IPS-11a (cell line): ENCODE measurements at regions not wholly inside any gene's neighbourhood (a gene's known extent, or its start where the extent isn't known, plus 50 kb on each side); places are given as distances from the start of the nearest gene placed in this dataset.

Experiments used
- H3K4me3 ChIP-seq: one replicate; pipeline ENCODE4 v1.5.1; 2013; ENCODE audit warnings: low read depth, low read length, control low read depth

DNA sequence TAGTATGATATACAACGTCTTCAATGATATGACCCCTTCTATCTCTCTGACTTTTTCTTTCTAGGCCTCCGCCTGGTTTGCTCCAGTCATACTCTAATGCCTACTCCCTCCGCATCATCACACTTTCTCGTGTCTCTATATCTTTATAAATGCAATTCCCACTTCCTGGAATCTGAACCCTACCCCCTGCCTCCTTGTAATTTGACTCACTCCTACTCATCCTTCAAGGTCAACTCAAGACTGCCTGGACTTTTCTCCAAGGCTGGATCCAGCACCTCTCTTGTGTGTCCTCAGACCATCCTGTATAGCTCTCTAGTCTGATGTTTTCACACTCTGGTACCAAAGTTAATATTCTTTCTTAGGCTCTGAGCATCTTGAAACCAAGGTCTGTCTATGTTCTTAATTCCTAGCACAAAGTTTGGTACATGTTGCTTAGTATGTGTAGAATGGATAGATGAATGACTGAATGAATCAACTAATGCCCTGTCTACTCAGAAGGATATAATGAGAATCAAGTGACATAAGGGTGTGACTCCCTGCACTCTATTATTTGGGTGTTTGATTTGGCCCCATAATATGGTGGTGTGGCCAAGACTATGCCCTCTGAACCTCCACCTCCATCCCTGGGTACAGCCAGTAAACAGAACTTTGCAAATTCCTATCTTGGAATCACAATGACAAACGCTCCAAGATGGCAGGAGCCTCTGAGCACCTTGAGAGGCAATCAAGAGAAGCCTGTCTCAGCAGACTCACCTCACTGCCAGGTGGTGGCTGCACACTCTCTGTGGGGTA lies 74.3 kb upstream of the SERP2 start:
- H3K4me3 ChIP-seq = no peak overlapping the region

GRCh38 chr13:44300895-44301638 lies 72.6 kb upstream of the SERP2 start:
- H3K4me3 ChIP-seq = no peak overlapping the region

- no peak overlapping the region for H3K4me3 ChIP-seq
Observed at GRCh38 chr13:44301639-44302015, 72.0 kb upstream of the SERP2 start.

DNA sequence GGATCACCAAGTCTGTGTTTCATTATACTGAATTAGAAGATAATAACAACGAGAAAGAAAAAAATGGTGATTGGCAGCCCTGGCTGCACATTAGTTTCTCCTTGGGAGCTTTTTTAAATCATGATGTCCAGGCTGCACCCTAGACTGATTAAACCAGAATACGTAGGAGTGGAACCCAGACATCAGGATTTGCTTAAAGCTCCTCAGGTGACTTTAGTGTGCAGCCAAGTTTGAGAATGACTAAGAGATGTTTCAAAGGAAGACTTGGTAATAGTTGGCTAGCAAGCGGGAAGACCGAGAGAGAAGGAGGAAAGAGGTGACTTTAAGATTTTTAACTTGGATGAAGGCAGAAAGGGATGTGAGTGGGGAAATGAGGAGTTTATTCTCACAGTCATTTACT lies 71.4 kb upstream of the SERP2 start:
- H3K4me3 ChIP-seq = no peak overlapping the region

DNA sequence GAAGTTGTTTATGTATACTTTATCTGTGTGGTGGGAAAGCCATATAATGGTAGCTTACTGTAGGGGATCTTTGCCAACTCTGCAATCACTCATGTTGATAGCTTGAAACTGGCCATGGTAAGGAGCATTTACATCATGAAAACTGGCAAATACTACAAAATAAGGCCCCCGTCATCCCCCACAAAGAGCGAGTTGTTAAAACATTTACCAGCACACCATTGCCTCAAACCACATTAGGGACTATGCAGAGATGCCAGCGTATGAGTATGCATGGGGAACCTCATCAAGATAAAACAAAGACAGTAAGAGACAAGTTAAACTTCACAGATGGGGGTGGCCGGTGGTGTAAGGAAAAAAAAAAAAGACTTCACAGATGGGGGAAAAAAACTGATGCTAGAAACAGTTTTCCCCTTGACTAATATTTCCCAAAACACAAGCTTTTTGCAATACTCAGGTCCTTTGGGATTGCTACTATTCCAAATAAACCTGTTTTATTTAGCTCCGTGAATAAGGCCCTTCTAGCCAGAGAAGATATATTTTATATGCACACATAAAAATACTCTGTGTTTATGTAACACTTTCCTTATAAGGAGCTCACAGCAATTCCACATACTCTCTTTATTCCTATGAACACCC lies 70.6 kb upstream of the SERP2 start:
- H3K4me3 ChIP-seq = no peak overlapping the region

DNA sequence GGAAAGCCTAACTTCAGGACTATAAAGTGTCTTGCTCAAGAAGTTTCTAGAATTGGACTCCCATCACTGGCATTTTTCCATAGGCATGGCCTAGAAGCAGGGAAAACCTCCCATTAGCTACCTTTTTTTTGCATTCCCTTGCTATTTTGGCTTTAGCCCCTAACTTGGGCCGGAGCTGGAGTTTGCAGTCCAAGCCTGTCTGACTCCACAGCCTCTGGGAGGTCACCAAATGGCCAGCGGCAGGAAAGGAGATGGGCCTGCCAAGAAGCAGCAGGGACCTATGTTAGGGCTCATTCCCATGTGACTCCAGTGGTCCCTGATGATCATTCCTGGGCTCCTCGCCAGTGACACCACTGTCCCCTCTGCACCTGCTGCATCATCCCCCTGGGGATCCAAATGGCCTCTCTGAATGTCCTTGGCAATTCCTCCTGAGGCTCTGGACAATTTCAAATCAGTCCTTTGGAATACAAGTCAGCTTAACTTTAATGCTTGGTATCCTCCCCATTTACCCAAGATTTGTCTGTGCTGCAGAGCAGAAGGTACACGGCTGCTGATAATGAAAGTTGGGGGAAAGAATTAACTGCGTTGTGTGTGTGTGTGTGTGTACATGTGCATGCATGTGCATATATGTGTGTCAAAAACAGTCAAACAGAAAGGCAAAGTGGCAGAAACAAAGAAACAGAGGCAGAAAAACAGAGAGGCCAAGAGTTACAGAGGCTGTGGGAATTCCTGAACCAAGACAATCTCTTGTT lies 69.8 kb upstream of the SERP2 start:
- H3K4me3 ChIP-seq = no peak overlapping the region

- no peak overlapping the region for H3K4me3 ChIP-seq
Observed at GRCh38 chr13:44304433-44304725, 69.2 kb upstream of the SERP2 start.

- H3K4me3 ChIP-seq = no peak overlapping the region
Observed at GRCh38 chr13:44305286-44305685, 68.3 kb upstream of the SERP2 start.

DNA sequence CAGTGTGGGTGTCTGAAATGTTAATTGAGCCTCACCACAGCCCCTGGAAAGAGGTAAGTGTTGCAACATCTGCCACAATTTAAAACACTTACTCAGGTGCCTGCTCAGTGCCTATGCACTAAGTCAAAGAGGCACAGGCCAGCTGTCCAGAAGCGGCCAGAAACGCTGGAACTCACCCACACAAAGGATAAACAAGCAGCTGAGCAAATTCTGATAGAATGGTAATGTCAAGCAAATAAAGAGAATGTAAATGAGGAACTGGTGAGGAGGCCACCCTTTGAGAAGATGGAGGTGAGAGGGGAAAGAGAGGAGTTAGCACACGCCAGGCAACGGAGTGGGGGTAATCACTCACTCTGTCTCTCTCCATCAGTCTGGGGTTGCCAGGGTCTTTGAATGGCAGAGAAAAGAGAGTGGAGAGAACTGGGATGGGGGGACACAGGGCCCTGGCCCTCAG lies 67.7 kb upstream of the SERP2 start:
- no peak overlapping the region for H3K4me3 ChIP-seq

DNA sequence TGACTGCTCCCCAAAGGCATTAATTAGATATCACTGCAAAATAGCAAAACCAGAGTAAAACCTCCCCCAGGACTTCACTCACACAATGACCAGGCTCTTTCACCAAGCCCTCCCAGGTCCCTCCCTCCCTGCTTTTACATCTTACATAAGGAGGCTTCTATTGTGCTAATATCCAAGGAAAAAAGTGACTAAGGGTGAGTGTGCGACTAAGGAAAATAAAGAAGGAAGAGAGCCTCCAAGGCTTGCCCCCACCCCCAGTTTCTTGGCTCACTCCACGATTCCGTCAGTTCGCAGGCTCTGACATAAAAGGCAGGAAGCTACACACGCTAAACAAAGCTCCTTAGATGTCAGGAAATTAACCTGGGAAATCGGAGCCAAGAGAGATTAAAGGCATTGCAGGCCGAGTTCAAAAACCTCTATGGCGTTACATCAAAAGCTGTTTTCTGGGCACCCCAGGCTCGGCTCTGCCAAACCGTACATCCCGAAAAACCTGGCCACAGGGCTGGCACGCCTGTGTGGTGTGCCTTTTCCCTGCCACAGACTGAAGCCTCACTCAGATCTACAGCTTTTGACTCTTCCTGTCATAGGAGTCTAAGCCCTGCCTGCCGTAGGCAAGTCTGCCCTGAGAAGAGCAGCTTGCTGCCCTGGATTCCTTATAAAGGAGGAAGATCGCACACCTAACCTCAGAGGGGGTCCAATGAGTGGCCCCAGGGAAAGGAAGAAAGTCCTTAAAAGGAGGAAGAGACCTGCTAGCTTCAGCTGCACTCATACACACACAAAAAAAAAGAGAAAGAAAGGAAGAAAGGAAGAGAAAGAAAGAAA lies 67.0 kb upstream of the SERP2 start:
- peak overlapping the region; percentile 0 for H3K4me3 ChIP-seq

DNA sequence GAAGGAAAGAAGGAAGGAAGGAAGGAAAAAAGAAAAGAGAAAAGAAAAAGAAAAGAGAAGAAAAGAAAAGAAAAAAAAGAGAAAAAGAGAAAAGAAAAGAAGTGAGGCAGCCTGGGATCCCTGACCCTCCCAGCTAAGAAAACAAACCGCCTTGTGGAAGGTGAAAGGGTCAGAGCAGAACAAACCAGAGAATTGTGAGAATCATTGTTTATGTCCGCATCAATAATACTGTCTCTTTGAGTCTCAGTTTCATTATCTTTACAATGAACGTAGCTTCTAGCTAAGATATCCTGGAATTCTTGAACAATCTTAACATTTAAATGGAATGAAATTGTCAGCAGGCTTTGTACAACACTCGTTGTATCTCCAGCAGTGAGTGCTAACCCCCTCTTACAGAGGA lies 66.4 kb upstream of the SERP2 start:
- no peak overlapping the region for H3K4me3 ChIP-seq

DNA sequence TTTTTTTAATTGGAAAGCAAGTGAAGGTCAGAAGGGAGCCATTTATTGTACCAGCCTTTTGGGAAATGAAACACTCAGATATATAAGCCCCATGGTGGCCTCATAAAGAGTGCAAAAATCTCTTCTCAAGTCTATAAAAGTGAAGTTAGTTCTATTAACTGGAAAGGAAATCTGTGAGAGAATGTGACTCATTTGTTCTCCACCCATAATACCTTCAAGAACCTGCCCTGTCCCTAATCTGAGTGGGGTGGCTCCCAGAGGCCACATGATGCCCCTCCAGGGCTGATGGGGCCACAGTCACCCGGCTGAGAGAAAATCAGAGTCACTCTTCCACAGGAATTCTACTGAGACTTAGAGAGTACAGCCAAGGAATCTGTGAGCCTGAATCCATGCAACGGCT lies 65.8 kb upstream of the SERP2 start:
- no peak overlapping the region for H3K4me3 ChIP-seq

DNA sequence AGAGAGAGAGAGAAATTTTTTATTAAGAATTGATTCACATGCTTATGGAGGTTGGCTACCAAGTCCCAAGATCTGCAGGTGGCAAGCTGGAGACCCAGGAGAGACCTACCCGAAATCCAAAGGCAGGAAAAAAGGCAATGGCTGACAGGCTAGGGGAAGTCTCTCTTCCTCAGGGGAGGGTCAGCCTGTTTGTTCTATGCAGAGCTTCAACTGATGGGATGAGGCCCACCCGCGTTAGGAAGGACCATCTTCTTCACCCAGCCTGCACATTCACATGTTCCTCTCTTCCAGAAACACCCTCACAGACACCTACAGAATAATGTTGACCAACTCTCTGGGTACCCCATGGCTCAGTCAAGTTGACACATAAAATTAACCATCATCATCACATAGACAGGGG lies 65.3 kb upstream of the SERP2 start:
- no peak overlapping the region for H3K4me3 ChIP-seq

GRCh38 chr13:44309794-44310757 lies 63.5 kb upstream of the SERP2 start:
- H3K4me3 ChIP-seq = no peak overlapping the region

DNA sequence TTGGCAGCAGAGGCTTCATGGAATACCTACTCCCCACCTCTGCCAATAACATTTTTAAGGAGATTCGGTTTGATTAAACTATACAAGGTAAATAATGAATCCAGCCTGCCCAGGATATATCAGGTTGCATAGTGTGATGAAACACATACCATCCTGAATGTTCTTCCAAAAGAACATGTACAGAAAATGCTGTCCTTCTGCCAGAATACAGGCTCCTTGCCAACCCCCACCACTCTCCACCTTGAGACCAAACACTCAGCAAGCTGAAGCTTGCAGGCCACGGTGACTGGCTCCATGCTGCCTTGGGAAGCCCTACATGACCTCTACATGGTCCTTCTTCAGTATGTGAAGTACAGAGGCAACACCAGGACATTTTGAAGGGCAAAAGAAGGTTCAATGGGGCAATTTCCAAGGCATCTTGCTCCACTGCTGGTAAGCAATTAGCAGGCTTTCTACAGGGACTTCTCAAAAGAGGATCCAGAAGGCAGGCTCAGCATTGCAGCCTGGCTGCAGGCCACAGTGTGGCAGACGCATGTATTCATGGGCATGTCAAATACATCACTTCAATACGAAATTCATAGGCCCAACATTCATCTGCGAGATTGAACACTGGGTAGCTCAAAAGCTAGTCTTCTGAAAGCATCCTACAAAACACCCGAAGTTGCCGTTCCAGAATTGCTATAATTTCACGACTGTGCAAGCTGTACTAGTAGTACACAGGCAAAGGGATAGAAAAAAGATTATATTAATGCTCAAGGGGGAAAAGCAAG lies 62.4 kb upstream of the SERP2 start:
- H3K4me3 ChIP-seq = no peak overlapping the region

- no peak overlapping the region for H3K4me3 ChIP-seq
Observed at GRCh38 chr13:44312131-44312530, 61.5 kb upstream of the SERP2 start.

- no peak overlapping the region for H3K4me3 ChIP-seq
Observed at GRCh38 chr13:44312834-44313551, 60.6 kb upstream of the SERP2 start.

- H3K4me3 ChIP-seq = no peak overlapping the region
Observed at GRCh38 chr13:44313674-44314073, 60.0 kb upstream of the SERP2 start.
